DND-41 (cell line): ENCODE measurements at regions not wholly inside any gene's neighbourhood (a gene's known extent, or its start where the extent isn't known, plus 50 kb on each side); places are given as distances from the start of the nearest gene placed in this dataset.

ENCODE experiments used
- ATAC-seq: fragments of 200-7000 bp; cut with Tn5 transposase; 3 replicates; pipeline ENCODE4 v1.9.1; 2021; ENCODE audit warnings: low read depth; ENCODE audit not compliant: insufficient read depth
- DNase-seq: peaks from one replicate; pipeline ENCODE4 v3.0.0-alpha.2; 2020
- H2AFZ ChIP-seq: 2 replicates; pipeline ENCODE4 v1.6.0; 2012; ENCODE audit warnings: low read depth, low read length
- H3K27ac ChIP-seq: 2 replicates; pipeline ENCODE4 v1.5.1; 2012; ENCODE audit warnings: low read length, inconsistent platforms
- H3K27me3 ChIP-seq: fragments of 200-600 bp; sonication (generic); 2 replicates; pipeline ENCODE4 v1.6.0; 2012; ENCODE audit warnings: low read length, mild to moderate bottlenecking, inconsistent platforms; ENCODE audit not compliant: insufficient read depth, poor library complexity
- H3K36me3 ChIP-seq: 2 replicates; pipeline ENCODE4 v1.5.1; 2012; ENCODE audit warnings: low read length, inconsistent platforms; ENCODE audit not compliant: insufficient read depth
- H3K4me1 ChIP-seq: 2 replicates; pipeline ENCODE4 v1.5.1; 2012; ENCODE audit warnings: mild to moderate bottlenecking, low read length; ENCODE audit not compliant: insufficient read depth
- H3K4me2 ChIP-seq: 2 replicates; pipeline ENCODE4 v1.6.0; 2012; ENCODE audit warnings: mild to moderate bottlenecking, moderate library complexity, low read length, inconsistent platforms; ENCODE audit not compliant: insufficient read depth
- H3K4me3 ChIP-seq, 2 experiments: fragments of 200-600 bp in 1 of 2; shearing (Covaris generic) in 1 of 2; 2 replicates each; pipeline ENCODE4 v1.5.1; 2012 to 2016; ENCODE audit warnings: inconsistent platforms in 2 of 2, low read length in 2 of 2, mild to moderate bottlenecking in 2 of 2, low read depth in 1 of 2, moderate library complexity in 1 of 2
- H3K79me2 ChIP-seq: 2 replicates; pipeline ENCODE4 v1.6.0; 2012; ENCODE audit warnings: low read length, inconsistent platforms; ENCODE audit not compliant: insufficient read depth
- H3K9ac ChIP-seq: 2 replicates; pipeline ENCODE4 v1.6.0; 2012; ENCODE audit warnings: low read depth, mild to moderate bottlenecking, inconsistent platforms, low read length, moderate library complexity
- H3K9me3 ChIP-seq: 2 replicates; pipeline ENCODE4 v1.5.1; 2012; ENCODE audit warnings: low read length, moderate library complexity, mild to moderate bottlenecking, inconsistent platforms; ENCODE audit not compliant: insufficient read depth, severe bottlenecking
- H4K20me1 ChIP-seq: 2 replicates; pipeline ENCODE4 v1.6.0; 2012; ENCODE audit warnings: low read length; ENCODE audit not compliant: insufficient read depth
- CTCF ChIP-seq: IDR thresholded peaks from 2 replicates; pipeline ENCODE4 v1.5.1; 2012; ENCODE audit warnings: borderline replicate concordance, low read length, moderate library complexity, mild to moderate bottlenecking; ENCODE audit not compliant: poor library complexity, severe bottlenecking; ENCODE audit errors: extremely low read depth
- EZH2 ChIP-seq: IDR thresholded peaks from 3 replicates; pipeline ENCODE4 v1.6.1; 2012; ENCODE audit warnings: borderline replicate concordance, low read depth, mild to moderate bottlenecking, moderate library complexity, low read length, inconsistent platforms; ENCODE audit not compliant: severe bottlenecking

GRCh38 chr15:77538793-77539497 lies 93.8 kb downstream of the LINGO1 start:
- no peak for DNase-seq
- Histone ChIP-seq H3K4me2 (no peak overlapping the region), H3K36me3 (no peaks in the 10 kb centered on the region), H3K4me1 (peaks cover 7% of the 10 kb centered on the region; the same call in 1 of the 2 replicates), H3K9me3 (no peaks in the 10 kb centered on the region), H2AFZ (no peak overlapping the region), H3K4me3 (no peak overlapping the region), H3K9ac (no peak overlapping the region), H4K20me1 (no peaks in the 10 kb centered on the region), H3K27ac (no peak overlapping the region), H3K79me2 (no peaks in the 10 kb centered on the region), H3K27me3 (no peaks in the 10 kb centered on the region)
- TF ChIP-seq CTCF (no peak), EZH2 (no peak)
- no peak for ATAC-seq

GRCh38 chr15:77538027-77538451 lies 94.7 kb downstream of the LINGO1 start:
- ATAC-seq (no peak), DNase-seq (no peak)
- Histone ChIP-seq H3K4me2 (no peak overlapping the region), H4K20me1 (no peaks in the 10 kb centered on the region), H3K36me3 (no peaks in the 10 kb centered on the region), H3K4me1 (peaks cover under 1% of the 10 kb centered on the region; the same call in 1 of the 2 replicates), H2AFZ (no peak overlapping the region), H3K4me3 (no peak overlapping the region), H3K27me3 (no peaks in the 10 kb centered on the region), H3K79me2 (no peaks in the 10 kb centered on the region), H3K9ac (no peak overlapping the region), H3K27ac (no peak overlapping the region), H3K9me3 (no peaks in the 10 kb centered on the region)
- TF ChIP-seq EZH2 (no peak), CTCF (no peak)

- no peak overlapping the region for H3K4me2 ChIP-seq
- H3K79me2 ChIP-seq = no peaks in the 10 kb centered on the region
- H3K4me3 ChIP-seq = no peak overlapping the region
- no peaks in the 10 kb centered on the region for H3K27me3 ChIP-seq
- no peak for DNase-seq
- ATAC-seq = no peak
- TF ChIP-seq CTCF (no peak), EZH2 (no peak)
- no peaks in the 10 kb centered on the region for H3K4me1 ChIP-seq
- no peak overlapping the region for H3K9ac ChIP-seq
- no peaks in the 10 kb centered on the region for H3K9me3 ChIP-seq
- no peak overlapping the region for H2AFZ ChIP-seq
- H4K20me1 ChIP-seq = no peaks in the 10 kb centered on the region
- no peak overlapping the region for H3K27ac ChIP-seq
- H3K36me3 ChIP-seq = no peaks in the 10 kb centered on the region
Observed at GRCh38 chr15:77537006-77537405, 95.7 kb downstream of the LINGO1 start.

GRCh38 chr15:77535845-77536244 lies 96.9 kb downstream of the LINGO1 start:
- Histone ChIP-seq H3K4me1 (no peaks in the 10 kb centered on the region), H3K4me3 (no peak overlapping the region), H3K9ac (no peak overlapping the region), H3K27me3 (no peaks in the 10 kb centered on the region), H2AFZ (no peak overlapping the region), H3K9me3 (no peaks in the 10 kb centered on the region), H3K4me2 (no peak overlapping the region), H3K36me3 (no peaks in the 10 kb centered on the region), H3K79me2 (no peaks in the 10 kb centered on the region), H3K27ac (no peak overlapping the region), H4K20me1 (no peaks in the 10 kb centered on the region)
- TF ChIP-seq EZH2 = no peak
- TF ChIP-seq CTCF = no peak
- no peak for DNase-seq
- no peak for ATAC-seq
